ENCODE measurements at regions not wholly inside any gene's neighbourhood (a gene's known extent, or its start where the extent isn't known, plus 50 kb on each side); places are given as distances from the start of the nearest gene placed in this dataset.

DNA sequence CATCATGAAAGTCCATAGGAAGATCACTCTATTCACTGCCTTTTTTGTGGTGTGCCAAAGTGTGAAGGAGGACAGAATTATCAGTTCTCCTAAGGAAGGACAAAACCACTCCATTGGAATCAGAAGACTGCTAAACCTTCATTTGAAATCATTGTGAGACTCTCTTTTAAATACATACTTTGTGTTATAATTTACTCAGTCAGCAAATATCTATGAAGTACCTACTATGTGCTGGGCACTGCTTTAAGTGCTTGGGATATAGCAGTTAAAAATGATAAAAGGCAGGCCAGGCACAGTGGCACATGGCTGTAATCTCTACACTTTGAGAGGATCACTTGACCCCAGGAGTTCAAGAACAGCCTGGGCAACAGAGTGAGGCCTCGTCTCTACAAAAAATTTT lies 692.3 kb downstream of the DSC3 start:
- BruUV-seq (replicated peaks), result no TSS peak
- Mint-ChIP-seq H3K36me3 (ENCODE audit: insufficient read depth, unreplicated experiment) (no peaks in the 10 kb centered on the region), H3K4me3 (ENCODE audit: unreplicated experiment) (no peak overlapping the region), H3K4me1 (ENCODE audit: low read depth, unreplicated experiment) (no peaks in the 10 kb centered on the region), H3K27ac (ENCODE audit: unreplicated experiment) (no peak overlapping the region), H3K27me3 (ENCODE audit: insufficient read depth, unreplicated experiment) (no peaks in the 10 kb centered on the region), H3K9me3 (ENCODE audit: unreplicated experiment) (no peaks in the 10 kb centered on the region)
- no peaks in the 10 kb centered on the region for H3K27me3 ChIP-seq (replicated peaks; ENCODE audit: control insufficient read depth, insufficient read depth, low read length)
- ChIA-PET CTCF (no interaction called here), POLR2A (no interaction called here)
- H3K9me3 ChIP-seq, result no peaks in the 10 kb centered on the region
- H3K4me3 ChIP-seq (ENCODE audit: low read depth, low read length), result no peak overlapping the region
- DNase-seq, result no peak
- TF ChIP-seq CTCF (IDR thresholded peaks at IDR 0.05; ENCODE audit: insufficient read depth in 1 of 2, low read depth in 1 of 2, low read length in 1 of 2, severe bottlenecking in 1 of 2, unreplicated experiment in 1 of 2), result no peak
- H3K36me3 ChIP-seq (ENCODE audit: control insufficient read depth, insufficient read depth, low read length), result no peaks in the 10 kb centered on the region
- no peaks in the 10 kb centered on the region for H3K4me1 ChIP-seq
- intact Hi-C loops (cut with micrococcal nuclease; ENCODE audit: unreplicated experiment), result no loop called here

- H3K4me3 ChIP-seq (ENCODE audit: low read depth, low read length), result no peak overlapping the region
- CTCF ChIA-PET, result no interaction called here
- intact Hi-C loops (cut with micrococcal nuclease; ENCODE audit: unreplicated experiment), result no loop called here
Observed at GRCh38 chr18:30343090-30343489, 699.5 kb downstream of the DSC3 start.

GRCh38 chr18:30342675-30343074 lies 699.9 kb downstream of the DSC3 start:
- intact Hi-C loops (cut with micrococcal nuclease; ENCODE audit: unreplicated experiment), result no loop called here
- POLR2A ChIA-PET, result no interaction called here
- Mint-ChIP-seq H3K4me1 (ENCODE audit: low read depth, unreplicated experiment) (no peaks in the 10 kb centered on the region), H3K9me3 (ENCODE audit: unreplicated experiment) (no peaks in the 10 kb centered on the region), H3K4me3 (ENCODE audit: unreplicated experiment) (no peak overlapping the region), H3K27me3 (ENCODE audit: insufficient read depth, unreplicated experiment) (no peaks in the 10 kb centered on the region), H3K27ac (ENCODE audit: unreplicated experiment) (no peak overlapping the region), H3K36me3 (ENCODE audit: insufficient read depth, unreplicated experiment) (no peaks in the 10 kb centered on the region)
- no peak for DNase-seq
- Histone ChIP-seq H3K9me3 (no peaks in the 10 kb centered on the region), H3K4me3 (ENCODE audit: low read depth, low read length) (no peak overlapping the region), H3K27me3 (replicated peaks; ENCODE audit: control insufficient read depth, insufficient read depth, low read length) (no peaks in the 10 kb centered on the region), H3K4me1 (no peaks in the 10 kb centered on the region), H3K36me3 (ENCODE audit: control insufficient read depth, insufficient read depth, low read length) (no peaks in the 10 kb centered on the region)
- no TSS peak for BruUV-seq (replicated peaks)
- CTCF ChIA-PET, result no interaction called here
- TF ChIP-seq CTCF (IDR thresholded peaks at IDR 0.05; ENCODE audit: insufficient read depth in 1 of 2, low read depth in 1 of 2, low read length in 1 of 2, severe bottlenecking in 1 of 2, unreplicated experiment in 1 of 2), result no peak

More at GRCh38 chr18:30343090-30343489, 699.5 kb downstream of the DSC3 start:
- Mint-ChIP-seq H3K4me3 (ENCODE audit: unreplicated experiment) (no peak overlapping the region), H3K4me1 (ENCODE audit: low read depth, unreplicated experiment) (no peaks in the 10 kb centered on the region), H3K9me3 (ENCODE audit: unreplicated experiment) (no peaks in the 10 kb centered on the region), H3K27me3 (ENCODE audit: insufficient read depth, unreplicated experiment) (no peaks in the 10 kb centered on the region), H3K36me3 (ENCODE audit: insufficient read depth, unreplicated experiment) (no peaks in the 10 kb centered on the region), H3K27ac (ENCODE audit: unreplicated experiment) (no peak overlapping the region)
- H3K36me3 ChIP-seq (ENCODE audit: control insufficient read depth, insufficient read depth, low read length), result no peaks in the 10 kb centered on the region
- DNase-seq, result no peak
- no peak for TF ChIP-seq CTCF (IDR thresholded peaks at IDR 0.05; ENCODE audit: insufficient read depth in 1 of 2, low read depth in 1 of 2, low read length in 1 of 2, severe bottlenecking in 1 of 2, unreplicated experiment in 1 of 2)
- no TSS peak for BruUV-seq (replicated peaks)
- no peaks in the 10 kb centered on the region for H3K4me1 ChIP-seq
- no peaks in the 10 kb centered on the region for H3K9me3 ChIP-seq
- no peaks in the 10 kb centered on the region for H3K27me3 ChIP-seq (replicated peaks; ENCODE audit: control insufficient read depth, insufficient read depth, low read length)
- POLR2A ChIA-PET, result no interaction called here
